ENCODE measurements at regions not wholly inside any gene's neighbourhood (a gene's known extent, or its start where the extent isn't known, plus 50 kb on each side); places are given as distances from the start of the nearest gene placed in this dataset.

- Histone ChIP-seq H3K27me3 (no peaks in the 10 kb centered on the region), H3K27ac (no peak overlapping the region), H3K4me3 (no peak overlapping the region), H3K36me3 (no peaks in the 10 kb centered on the region), H3K9me3 (no peaks in the 10 kb centered on the region), H3K4me1 (no peaks in the 10 kb centered on the region)
- TF ChIP-seq POLR2A (IDR thresholded peaks at IDR 0.05), result no peak
- no peak for TF ChIP-seq CTCF (IDR thresholded peaks at IDR 0.05)
- DNase-seq, result no peak
Measured at GRCh38 chr6:11294228-11294627, 61.8 kb upstream of the NEDD9 start.

GRCh38 chr6:11292594-11293236 is 60.2 kb upstream of the NEDD9 start:
- Histone ChIP-seq H3K27me3 (no peaks in the 10 kb centered on the region), H3K4me1 (no peaks in the 10 kb centered on the region), H3K4me3 (no peak overlapping the region), H3K36me3 (no peaks in the 10 kb centered on the region), H3K9me3 (no peaks in the 10 kb centered on the region), H3K27ac (no peak overlapping the region)
- DNase-seq, result no peak
- TF ChIP-seq CTCF (IDR thresholded peaks at IDR 0.05) (no peak), POLR2A (IDR thresholded peaks at IDR 0.05) (no peak)

GRCh38 chr6:11292091-11292490 is 59.6 kb upstream of the NEDD9 start:
- no peak for DNase-seq
- H3K9me3 ChIP-seq, result no peaks in the 10 kb centered on the region
- no peak for TF ChIP-seq CTCF (IDR thresholded peaks at IDR 0.05)
- TF ChIP-seq POLR2A (IDR thresholded peaks at IDR 0.05), result no peak
- no peaks in the 10 kb centered on the region for H3K36me3 ChIP-seq
- H3K4me3 ChIP-seq, result no peak overlapping the region
- H3K4me1 ChIP-seq, result no peaks in the 10 kb centered on the region
- H3K27ac ChIP-seq, result no peak overlapping the region
- no peaks in the 10 kb centered on the region for H3K27me3 ChIP-seq

DNA sequence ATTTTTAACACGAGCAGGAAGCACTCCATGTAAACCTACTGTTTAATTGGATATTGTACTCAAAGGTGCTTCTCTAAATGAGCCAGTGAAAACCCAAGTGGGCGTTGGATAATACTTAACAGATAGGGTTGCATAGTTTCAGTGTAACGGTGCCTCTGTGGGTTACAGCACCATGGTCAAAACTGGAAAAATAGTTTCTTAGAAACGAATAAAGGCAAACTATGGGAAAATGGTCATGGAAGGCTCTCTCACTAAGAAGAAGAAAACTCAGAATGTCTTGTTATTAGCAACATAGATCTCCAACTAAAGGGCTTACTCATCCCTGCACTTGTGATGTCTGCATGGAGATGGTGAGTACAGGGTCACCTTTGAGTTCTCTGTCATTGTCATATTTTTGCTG is 59.1 kb upstream of the NEDD9 start:
- DNase-seq, result no peak
- Histone ChIP-seq H3K27ac (no peak overlapping the region), H3K27me3 (no peaks in the 10 kb centered on the region), H3K36me3 (no peaks in the 10 kb centered on the region), H3K4me3 (no peak overlapping the region), H3K9me3 (no peaks in the 10 kb centered on the region), H3K4me1 (no peaks in the 10 kb centered on the region)
- no peak for TF ChIP-seq CTCF (IDR thresholded peaks at IDR 0.05)
- no peak for TF ChIP-seq POLR2A (IDR thresholded peaks at IDR 0.05)

DNA sequence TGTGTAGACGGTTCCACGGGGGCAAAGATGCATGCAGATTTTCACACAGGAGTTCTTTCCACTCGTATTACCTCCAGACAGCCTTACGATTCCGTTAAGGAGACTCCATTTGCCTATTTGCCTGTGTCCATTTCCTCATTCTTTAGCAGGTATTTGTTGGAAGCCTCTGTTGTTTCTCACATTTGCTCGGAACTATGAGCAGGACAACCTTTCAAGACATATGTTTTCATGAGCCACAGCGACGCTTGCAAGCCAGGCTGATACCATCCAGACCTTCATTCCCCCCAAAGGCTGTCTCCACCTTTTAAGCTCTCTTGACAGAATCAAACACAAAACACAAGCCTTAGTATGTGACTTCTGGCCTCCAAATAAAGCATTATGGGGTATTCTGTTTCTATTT is 57.6 kb upstream of the NEDD9 start:
- Histone ChIP-seq H3K9me3 (no peaks in the 10 kb centered on the region), H3K27me3 (no peaks in the 10 kb centered on the region), H3K36me3 (no peaks in the 10 kb centered on the region), H3K4me1 (no peaks in the 10 kb centered on the region), H3K4me3 (no peak overlapping the region), H3K27ac (no peak overlapping the region)
- no peak for DNase-seq
- TF ChIP-seq POLR2A (IDR thresholded peaks at IDR 0.05) (no peak), CTCF (IDR thresholded peaks at IDR 0.05) (no peak)

DNA sequence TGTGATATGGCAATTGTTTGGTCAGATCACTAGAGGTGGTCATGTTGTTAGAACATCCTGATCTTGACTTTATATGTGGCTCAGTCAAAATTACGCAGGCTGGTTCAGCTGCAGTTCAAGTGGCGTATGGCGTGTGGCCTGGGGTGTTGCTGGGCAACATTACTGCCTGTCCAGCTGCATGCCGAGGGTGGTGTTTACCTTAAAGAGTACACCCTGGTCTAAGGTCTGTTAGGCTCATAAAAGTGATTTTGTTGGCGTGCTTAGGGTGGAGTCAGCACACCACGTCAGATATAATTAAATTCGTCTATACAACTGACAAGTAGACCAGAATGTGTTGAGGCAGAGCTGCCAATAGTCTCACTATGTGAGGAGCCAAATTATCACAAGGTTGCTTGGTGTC is 55.6 kb upstream of the NEDD9 start:
- H3K36me3 ChIP-seq, result no peaks in the 10 kb centered on the region
- DNase-seq, result peak in 2 of 3 donors; percentile 87 to 89
- H3K9me3 ChIP-seq, result no peaks in the 10 kb centered on the region
- peak overlapping the region in 3 of 4 donors; percentile 59 to 81 (median 68) for H3K27ac ChIP-seq
- no peaks in the 10 kb centered on the region for H3K4me1 ChIP-seq
- peak in 1 of 2 donors; percentile 62 for TF ChIP-seq POLR2A (IDR thresholded peaks at IDR 0.05)
- peak in 1 of 6 experiments; percentile 3 for TF ChIP-seq CTCF (IDR thresholded peaks at IDR 0.05)
- H3K27me3 ChIP-seq, result no peaks in the 10 kb centered on the region
- H3K4me3 ChIP-seq, result no peak overlapping the region

All from Peyer's patch (tissue), 4 donors.